B cell (primary cell): ENCODE measurements at regions not wholly inside any gene's neighbourhood (a gene's known extent, or its start where the extent isn't known, plus 50 kb on each side); places are given as distances from the start of the nearest gene placed in this dataset.
"Not testable (repeated sequence)": the region's sequence is repeated elsewhere in the genome, so short reads cannot be mapped to it uniquely, and the experiment has no call there.

ENCODE experiments used
- CTCF ChIP-seq: fragments of 200-600 bp; IDR thresholded peaks from one replicate; pipeline ENCODE4 v1.8.0; 2022; ENCODE audit warnings: antibody characterized with exemption, mild to moderate bottlenecking
- EZH2 ChIP-seq: IDR thresholded peaks from 2 replicates; pipeline ENCODE4 v1.6.1; 2012; ENCODE audit warnings: borderline replicate concordance, low read depth, mild to moderate bottlenecking, moderate library complexity, low read length; ENCODE audit not compliant: insufficient read depth, poor library complexity, severe bottlenecking

GRCh38 chr9:115473032-115473431 is 355.1 kb upstream of the TNC start:
- not testable (repeated sequence) for TF ChIP-seq CTCF, EZH2
